Neural progenitor cell (in vitro differentiated cells): ENCODE measurements at regions not wholly inside any gene's neighbourhood (a gene's known extent, or its start where the extent isn't known, plus 50 kb on each side); places are given as distances from the start of the nearest gene placed in this dataset.

ENCODE experiments used
- DNase-seq: peaks from one replicate; pipeline ENCODE4 v3.0.0-alpha.2; 2016; ENCODE audit warnings: low spot score
- H2AFZ ChIP-seq: fragments of 200-600 bp; sonication (generic); replicated peaks from 2 replicates; pipeline ENCODE4 v1.6.1; 2016; ENCODE audit warnings: antibody characterized with exemption
- H3F3A ChIP-seq: fragments of 200-600 bp; sonication (generic); 2 replicates; pipeline ENCODE4 v1.6.1; 2016; ENCODE audit warnings: antibody characterized with exemption, low read depth
- H3K27ac ChIP-seq: fragments of 200-600 bp; sonication (generic); 2 replicates; pipeline ENCODE4 v1.5.1; 2016; ENCODE audit warnings: mild to moderate bottlenecking
- H3K27me3 ChIP-seq: fragments of 200-600 bp; sonication (generic); 2 replicates; pipeline ENCODE4 v1.6.1; 2016; ENCODE audit warnings: mild to moderate bottlenecking, moderate library complexity
- H3K36me3 ChIP-seq: fragments of 200-600 bp; sonication (generic); 2 replicates; pipeline ENCODE4 v1.5.1; 2016
- H3K4me1 ChIP-seq: fragments of 200-600 bp; sonication (generic); 2 replicates; pipeline ENCODE4 v1.6.1; 2016; ENCODE audit warnings: mixed run types
- H3K4me2 ChIP-seq: fragments of 200-600 bp; sonication (generic); 2 replicates; pipeline ENCODE4 v1.6.1; 2016
- H3K4me3 ChIP-seq: fragments of 200-600 bp; sonication (generic); 2 replicates; pipeline ENCODE4 v1.5.1; 2016
- H3K79me2 ChIP-seq: fragments of 200-600 bp; sonication (generic); 2 replicates; pipeline ENCODE4 v1.6.1; 2016; ENCODE audit warnings: low read depth
- H3K9ac ChIP-seq: fragments of 200-600 bp; sonication (generic); 2 replicates; pipeline ENCODE4 v1.6.1; 2016
- H3K9me3 ChIP-seq: fragments of 200-600 bp; sonication (generic); 2 replicates; pipeline ENCODE4 v1.5.1; 2016; ENCODE audit warnings: low read depth
- H4K20me1 ChIP-seq: fragments of 200-600 bp; sonication (generic); 2 replicates; pipeline ENCODE4 v1.6.1; 2016; ENCODE audit warnings: low read depth
- H3K27ac Mint-ChIP-seq: 3 replicates; pipeline ENCODE4 v1.8.0; 2021; ENCODE audit warnings: mixed read lengths
- H3K27me3 Mint-ChIP-seq: 2 replicates; pipeline ENCODE4 v1.8.0; 2022; ENCODE audit warnings: low read depth, mild to moderate bottlenecking, inconsistent platforms, moderate library complexity, mixed read lengths; ENCODE audit not compliant: insufficient read depth
- H3K36me3 Mint-ChIP-seq: 3 replicates; pipeline ENCODE4 v1.8.0; 2021; ENCODE audit warnings: mixed read lengths
- H3K4me1 Mint-ChIP-seq: 3 replicates; pipeline ENCODE4 v1.8.0; 2021; ENCODE audit warnings: mixed read lengths
- H3K4me3 Mint-ChIP-seq: 3 replicates; pipeline ENCODE4 v1.8.0; 2021; ENCODE audit warnings: mild to moderate bottlenecking, moderate library complexity, mixed read lengths
- H3K9me3 Mint-ChIP-seq: 3 replicates; pipeline ENCODE4 v1.8.0; 2020; ENCODE audit warnings: mixed read lengths
- CTCF ChIP-seq: fragments of 200-600 bp; sonication (generic); IDR thresholded peaks from 2 replicates; pipeline ENCODE4 v1.5.1; 2017; ENCODE audit warnings: antibody characterized with exemption, mild to moderate bottlenecking
- EZH2 ChIP-seq: fragments of 200-600 bp; sonication (generic); IDR thresholded peaks from 2 replicates; pipeline ENCODE4 v1.6.1; 2017; ENCODE audit warnings: antibody characterized with exemption, mild to moderate bottlenecking, moderate library complexity
- EZH2phosphoT487 ChIP-seq: fragments of 200-600 bp; sonication (generic); IDR thresholded peaks from 2 replicates; pipeline ENCODE4 v1.6.1; 2017; ENCODE audit warnings: antibody characterized with exemption

GRCh38 chr2:145235312-145235711 is 715.4 kb upstream of the ZEB2 start:
- Mint-ChIP-seq H3K36me3 (no peaks in the 10 kb centered on the region), H3K27me3 (no peaks in the 10 kb centered on the region), H3K9me3 (no peaks in the 10 kb centered on the region), H3K4me1 (no peaks in the 10 kb centered on the region), H3K27ac (no peak overlapping the region), H3K4me3 (no peak overlapping the region)
- DNase-seq = no peak
- Histone ChIP-seq H2AFZ (no peak overlapping the region), H3F3A (no peaks in the 10 kb centered on the region), H3K36me3 (no peaks in the 10 kb centered on the region), H4K20me1 (no peaks in the 10 kb centered on the region), H3K27me3 (no peaks in the 10 kb centered on the region), H3K9ac (no peak overlapping the region), H3K4me3 (no peak overlapping the region), H3K9me3 (no peaks in the 10 kb centered on the region), H3K79me2 (no peaks in the 10 kb centered on the region), H3K27ac (no peak overlapping the region), H3K4me1 (peaks cover 5% of the 10 kb centered on the region), H3K4me2 (no peak overlapping the region)
- TF ChIP-seq EZH2phosphoT487 = no peak

GRCh38 chr2:145230546-145230945 is 710.6 kb upstream of the ZEB2 start:
- Histone ChIP-seq H3K79me2 (no peaks in the 10 kb centered on the region), H3K27ac (no peak overlapping the region), H3K9ac (no peak overlapping the region), H2AFZ (no peak overlapping the region), H3K27me3 (no peaks in the 10 kb centered on the region), H3K36me3 (no peaks in the 10 kb centered on the region), H4K20me1 (no peaks in the 10 kb centered on the region), H3F3A (no peaks in the 10 kb centered on the region), H3K9me3 (no peaks in the 10 kb centered on the region), H3K4me1 (no peaks in the 10 kb centered on the region), H3K4me2 (no peak overlapping the region), H3K4me3 (no peak overlapping the region)
- no peaks in the 10 kb centered on the region for H3K27me3 Mint-ChIP-seq
- H3K4me1 Mint-ChIP-seq = no peaks in the 10 kb centered on the region
- no peaks in the 10 kb centered on the region for H3K9me3 Mint-ChIP-seq
- H3K36me3 Mint-ChIP-seq = no peaks in the 10 kb centered on the region
- DNase-seq = no peak
- no peak for TF ChIP-seq CTCF
- no peak for TF ChIP-seq EZH2
- no peak for TF ChIP-seq EZH2phosphoT487
- H3K4me3 Mint-ChIP-seq = no peak overlapping the region
- no peak overlapping the region for H3K27ac Mint-ChIP-seq

GRCh38 chr2:145228506-145228905 is 708.6 kb upstream of the ZEB2 start:
- H3K4me3 Mint-ChIP-seq = no peak overlapping the region
- H3K27ac Mint-ChIP-seq = no peak overlapping the region
- Histone ChIP-seq H3K27me3 (no peaks in the 10 kb centered on the region), H3K27ac (no peak overlapping the region), H3K9me3 (no peaks in the 10 kb centered on the region), H3K36me3 (no peaks in the 10 kb centered on the region), H3K4me2 (no peak overlapping the region), H4K20me1 (no peaks in the 10 kb centered on the region), H3K9ac (no peak overlapping the region), H3F3A (no peaks in the 10 kb centered on the region), H2AFZ (no peak overlapping the region), H3K4me3 (no peak overlapping the region), H3K79me2 (no peaks in the 10 kb centered on the region), H3K4me1 (no peaks in the 10 kb centered on the region)
- TF ChIP-seq EZH2 (no peak), EZH2phosphoT487 (no peak), CTCF (no peak)
- H3K9me3 Mint-ChIP-seq = no peaks in the 10 kb centered on the region
- DNase-seq = no peak
- H3K27me3 Mint-ChIP-seq = peaks cover 2% of the 10 kb centered on the region
- no peaks in the 10 kb centered on the region for H3K36me3 Mint-ChIP-seq
- H3K4me1 Mint-ChIP-seq = no peaks in the 10 kb centered on the region

- Histone ChIP-seq H3K4me2 (no peak overlapping the region), H3K27ac (no peak overlapping the region), H3K9ac (no peak overlapping the region), H3K4me1 (no peaks in the 10 kb centered on the region), H3K9me3 (no peaks in the 10 kb centered on the region), H4K20me1 (no peaks in the 10 kb centered on the region), H3K79me2 (no peaks in the 10 kb centered on the region), H3K27me3 (no peaks in the 10 kb centered on the region), H3K4me3 (no peak overlapping the region), H3K36me3 (no peaks in the 10 kb centered on the region), H3F3A (no peaks in the 10 kb centered on the region), H2AFZ (no peak overlapping the region)
- Mint-ChIP-seq H3K27ac (no peak overlapping the region), H3K36me3 (no peaks in the 10 kb centered on the region), H3K27me3 (peaks cover 2% of the 10 kb centered on the region), H3K9me3 (peaks cover 5% of the 10 kb centered on the region), H3K4me3 (no peak overlapping the region), H3K4me1 (no peaks in the 10 kb centered on the region)
- TF ChIP-seq CTCF (no peak), EZH2 (no peak), EZH2phosphoT487 (no peak)
- DNase-seq = no peak
Observed at GRCh38 chr2:145226901-145227300, 707.0 kb upstream of the ZEB2 start.
